PC-3 (cell line): ENCODE measurements at regions not wholly inside any gene's neighbourhood (a gene's known extent, or its start where the extent isn't known, plus 50 kb on each side); places are given as distances from the start of the nearest gene placed in this dataset.

Experiments used
- CTCF ChIP-seq: fragments of 300-600 bp; sonication (generic); conservative IDR thresholded peaks from 2 replicates; pipeline ENCODE4 v1.5.1; 2017; ENCODE audit warnings: antibody characterized with exemption, low read depth, mild to moderate bottlenecking, low read length
- EZH2 ChIP-seq: fragments of 300-600 bp; sonication (generic); IDR thresholded peaks from one replicate; pipeline ENCODE4 v1.6.1; 2017; ENCODE audit warnings: antibody characterized with exemption, mild to moderate bottlenecking, low read length; ENCODE audit not compliant: unreplicated experiment
- EZH2phosphoT487 ChIP-seq: fragments of 300-600 bp; sonication (generic); IDR thresholded peaks from 2 replicates; pipeline ENCODE4 v1.6.1; 2018; ENCODE audit warnings: mild to moderate bottlenecking, antibody characterized with exemption, low read length, borderline replicate concordance

GRCh38 chr3:107076946-107077345, 300.3 kb upstream of the CCDC54 start:
- TF ChIP-seq CTCF (no peak), EZH2 (no peak), EZH2phosphoT487 (no peak)
